ENCODE measurements at regions not wholly inside any gene's neighbourhood (a gene's known extent, or its start where the extent isn't known, plus 50 kb on each side); places are given as distances from the start of the nearest gene placed in this dataset.
"Not testable (repeated sequence)": the region's sequence is repeated elsewhere in the genome, so short reads cannot be mapped to it uniquely, and the experiment has no call there.

GRCh38 chr1:9442986-9443385 is 96.3 kb upstream of the SLC25A33 start:
- Mint-ChIP-seq H3K9me3 (no peaks in the 10 kb centered on the region), H3K27ac (no peak overlapping the region), H3K36me3 (ENCODE audit: low read depth) (no peaks in the 10 kb centered on the region), H3K27me3 (peaks cover 4% of the 10 kb centered on the region), H3K4me1 (ENCODE audit: low read depth) (no peaks in the 10 kb centered on the region), H3K4me3 (no peak overlapping the region)
- CTCF ChIA-PET: no interaction called here
- Histone ChIP-seq H3K36me3 (ENCODE audit: insufficient read depth, low read length) (no peaks in the 10 kb centered on the region), H3K4me1 (ENCODE audit: insufficient read depth, low read length) (no peaks in the 10 kb centered on the region), H3K4me3 (ENCODE audit: low read length) (no peak overlapping the region), H3K27ac (ENCODE audit: low read depth in 1 of 2, low read length in 2 of 2) (no peak overlapping the region), H3K27me3 (ENCODE audit: control insufficient read depth in 1 of 2, insufficient read depth in 2 of 2, low read length in 2 of 2) (no peaks in the 10 kb centered on the region), H3K9me3 (ENCODE audit: control insufficient read depth in 1 of 2, insufficient read depth in 1 of 2, low read length in 2 of 2) (no peaks in the 10 kb centered on the region)
- intact Hi-C loops (cut with DNase I, micrococcal nuclease): no loop called here
- DNase-seq (no peak), ATAC-seq (ENCODE audit: poor library complexity) (no peak)
- TF ChIP-seq CTCF (IDR thresholded peaks at IDR 0.05): no peak
- POLR2A ChIA-PET: no interaction called here

GRCh38 chr1:9443913-9444445 is 95.3 kb upstream of the SLC25A33 start:
- Mint-ChIP-seq H3K27ac (no peak overlapping the region), H3K4me1 (ENCODE audit: low read depth) (no peaks in the 10 kb centered on the region), H3K4me3 (no peak overlapping the region), H3K9me3 (no peaks in the 10 kb centered on the region), H3K27me3 (peaks cover 4% of the 10 kb centered on the region), H3K36me3 (ENCODE audit: low read depth) (no peaks in the 10 kb centered on the region)
- CTCF ChIA-PET: interaction anchor here (1.3 kb wide), 1 partner anchor 155 kb away, joined by 3 read pairs; no protein-coding TSS in a partner anchor
- Histone ChIP-seq H3K27ac (ENCODE audit: low read depth in 1 of 2, low read length in 2 of 2) (no peak overlapping the region), H3K36me3 (ENCODE audit: insufficient read depth, low read length) (no peaks in the 10 kb centered on the region), H3K4me1 (ENCODE audit: insufficient read depth, low read length) (no peaks in the 10 kb centered on the region), H3K27me3 (ENCODE audit: control insufficient read depth in 1 of 2, insufficient read depth in 2 of 2, low read length in 2 of 2) (no peaks in the 10 kb centered on the region), H3K9me3 (ENCODE audit: control insufficient read depth in 1 of 2, insufficient read depth in 1 of 2, low read length in 2 of 2) (no peaks in the 10 kb centered on the region), H3K4me3 (ENCODE audit: low read length) (no peak overlapping the region)
- POLR2A ChIA-PET: no interaction called here
- TF ChIP-seq CTCF (IDR thresholded peaks at IDR 0.05): no peak
- no peak for ATAC-seq (ENCODE audit: poor library complexity)
- intact Hi-C loops (cut with DNase I, micrococcal nuclease): no loop called here
- no peak for DNase-seq

- Histone ChIP-seq H3K36me3 (ENCODE audit: insufficient read depth, low read length) (no peaks in the 10 kb centered on the region), H3K4me1 (ENCODE audit: insufficient read depth, low read length) (no peaks in the 10 kb centered on the region), H3K27me3 (ENCODE audit: control insufficient read depth in 1 of 2, insufficient read depth in 2 of 2, low read length in 2 of 2) (no peaks in the 10 kb centered on the region), H3K4me3 (ENCODE audit: low read length) (no peak overlapping the region), H3K27ac (ENCODE audit: low read depth in 1 of 2, low read length in 2 of 2) (no peak overlapping the region), H3K9me3 (ENCODE audit: control insufficient read depth in 1 of 2, insufficient read depth in 1 of 2, low read length in 2 of 2) (no peaks in the 10 kb centered on the region)
- CTCF ChIA-PET: interaction anchor here (1.3 kb wide), 1 partner anchor 156 kb away, joined by 3 read pairs; no protein-coding TSS in a partner anchor
- POLR2A ChIA-PET: no interaction called here
- Mint-ChIP-seq H3K27ac (no peak overlapping the region), H3K4me1 (ENCODE audit: low read depth) (no peaks in the 10 kb centered on the region), H3K36me3 (ENCODE audit: low read depth) (no peaks in the 10 kb centered on the region), H3K9me3 (no peaks in the 10 kb centered on the region), H3K4me3 (no peak overlapping the region), H3K27me3 (peaks cover 3% of the 10 kb centered on the region)
- intact Hi-C loops (cut with DNase I, micrococcal nuclease): no loop called here
- ATAC-seq (ENCODE audit: poor library complexity) (no peak), DNase-seq (no peak)
- TF ChIP-seq CTCF (IDR thresholded peaks at IDR 0.05): no peak
These were observed 94.7 kb upstream of the SLC25A33 start for GRCh38 chr1:9444532-9444931.

- intact Hi-C loops (cut with DNase I, micrococcal nuclease); H3K4me1 Mint-ChIP-seq (ENCODE audit: low read depth); POLR2A ChIA-PET; H3K36me3 ChIP-seq (ENCODE audit: insufficient read depth, low read length); DNase-seq; H3K27me3 ChIP-seq (ENCODE audit: control insufficient read depth in 1 of 2, insufficient read depth in 2 of 2, low read length in 2 of 2); H3K9me3 Mint-ChIP-seq; H3K27ac Mint-ChIP-seq; H3K4me3 ChIP-seq (ENCODE audit: low read length); H3K4me3 Mint-ChIP-seq; ATAC-seq (ENCODE audit: poor library complexity); H3K36me3 Mint-ChIP-seq (ENCODE audit: low read depth); H3K4me1 ChIP-seq (ENCODE audit: insufficient read depth, low read length); H3K27ac ChIP-seq (ENCODE audit: low read depth in 1 of 2, low read length in 2 of 2); H3K9me3 ChIP-seq (ENCODE audit: control insufficient read depth in 1 of 2, insufficient read depth in 1 of 2, low read length in 2 of 2); H3K27me3 Mint-ChIP-seq: not testable (repeated sequence)
- CTCF ChIA-PET: interaction anchor here (1.3 kb wide), 1 partner anchor 156 kb away, joined by 3 read pairs; no protein-coding TSS in a partner anchor
These were observed 94.2 kb upstream of the SLC25A33 start for GRCh38 chr1:9445081-9445480.
